ENCODE measurements at regions not wholly inside any gene's neighbourhood (a gene's known extent, or its start where the extent isn't known, plus 50 kb on each side); places are given as distances from the start of the nearest gene placed in this dataset.

- 91% methylated on average over 14 of the region's 14 CpGs for WGBS
- Histone ChIP-seq H3K4me3 (no peak overlapping the region), H3K27me3 (replicated peaks; ENCODE audit: insufficient read depth) (no peaks in the 10 kb centered on the region), H3K27ac (no peak overlapping the region), H3K9me3 (no peaks in the 10 kb centered on the region), H3K36me3 (no peaks in the 10 kb centered on the region), H3K4me1 (replicated peaks) (no peaks in the 10 kb centered on the region)
- no peak for DNase-seq (ENCODE audit: low spot score)
- TF ChIP-seq CTCF (IDR thresholded peaks at IDR 0.05): no peak
- TF ChIP-seq POLR2AphosphoS5 (IDR thresholded peaks at IDR 0.05): no peak
- TF ChIP-seq POLR2A (IDR thresholded peaks at IDR 0.05): no peak
- intact Hi-C loops (cut with DNase I): no loop called here
Measured at GRCh38 chr2:128689971-128690370, 371.3 kb upstream of the HS6ST1 start.

DNA sequence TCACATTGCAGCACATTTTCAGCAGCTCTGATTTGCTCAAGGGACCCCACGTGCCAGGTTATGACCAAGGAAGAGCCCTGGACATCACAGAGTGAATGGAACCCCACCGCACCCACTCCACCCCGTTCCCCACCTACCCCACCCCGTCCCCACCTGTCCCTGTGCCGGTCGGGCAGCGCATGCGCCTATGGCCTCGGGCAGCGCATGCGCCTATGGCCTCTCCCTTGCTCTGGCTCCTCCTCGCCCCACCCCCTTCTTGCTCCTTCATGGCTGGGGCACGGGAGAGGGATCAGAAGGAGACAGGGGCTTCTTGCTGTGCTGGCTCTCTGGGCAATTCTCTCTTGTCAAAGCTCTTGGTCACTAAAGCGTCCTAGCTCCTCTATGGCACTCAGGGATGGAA lies 371.8 kb upstream of the HS6ST1 start:
- no peaks in the 10 kb centered on the region for H3K4me1 ChIP-seq (replicated peaks)
- no peaks in the 10 kb centered on the region for H3K36me3 ChIP-seq
- H3K27me3 ChIP-seq (replicated peaks; ENCODE audit: insufficient read depth): no peaks in the 10 kb centered on the region
- TF ChIP-seq POLR2A (IDR thresholded peaks at IDR 0.05) (no peak), CTCF (IDR thresholded peaks at IDR 0.05) (no peak), POLR2AphosphoS5 (IDR thresholded peaks at IDR 0.05) (no peak)
- DNase-seq (ENCODE audit: low spot score): no peak
- intact Hi-C loops (cut with DNase I): no loop called here
- H3K4me3 ChIP-seq: no peak overlapping the region
- 89% methylated on average over 14 of the region's 14 CpGs for WGBS
- H3K27ac ChIP-seq: no peak overlapping the region
- H3K9me3 ChIP-seq: no peaks in the 10 kb centered on the region

- no peaks in the 10 kb centered on the region for H3K9me3 ChIP-seq
- 87% methylated on average over 9 of the region's 9 CpGs for WGBS
Measured at GRCh38 chr2:128690869-128691268, 372.2 kb upstream of the HS6ST1 start.

DNA sequence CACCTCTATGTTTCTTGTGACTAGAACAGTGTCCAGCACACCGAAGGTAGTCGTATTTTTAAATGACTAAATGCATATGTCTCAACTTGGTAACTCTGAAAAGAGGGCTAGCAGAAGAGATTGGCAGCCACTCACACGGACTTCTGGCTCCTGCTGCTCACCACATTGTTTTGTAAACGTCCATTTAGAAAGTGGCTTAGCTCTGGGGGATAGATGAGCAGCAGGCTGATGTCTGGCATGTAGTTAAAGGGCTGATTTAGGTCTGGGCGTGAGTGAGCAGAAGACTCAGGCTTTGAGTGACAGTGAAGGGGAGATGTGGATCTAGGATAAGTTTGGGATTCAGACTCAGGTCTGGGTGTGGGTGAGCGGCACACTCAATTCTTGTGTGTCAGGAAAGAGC lies 372.9 kb upstream of the HS6ST1 start:
- DNase-seq (ENCODE audit: low spot score): no peak
- Histone ChIP-seq H3K27me3 (replicated peaks; ENCODE audit: insufficient read depth) (no peaks in the 10 kb centered on the region), H3K4me1 (replicated peaks) (no peaks in the 10 kb centered on the region), H3K36me3 (no peaks in the 10 kb centered on the region), H3K4me3 (no peak overlapping the region), H3K9me3 (no peaks in the 10 kb centered on the region), H3K27ac (no peak overlapping the region)
- TF ChIP-seq POLR2AphosphoS5 (IDR thresholded peaks at IDR 0.05): no peak
- intact Hi-C loops (cut with DNase I): no loop called here
- WGBS: 65% methylated on average over 6 of the region's 6 CpGs

More at GRCh38 chr2:128690869-128691268, 372.2 kb upstream of the HS6ST1 start:
- DNase-seq (ENCODE audit: low spot score): no peak
- no peak overlapping the region for H3K27ac ChIP-seq
- H3K27me3 ChIP-seq (replicated peaks; ENCODE audit: insufficient read depth): no peaks in the 10 kb centered on the region
- intact Hi-C loops (cut with DNase I): no loop called here
- no peaks in the 10 kb centered on the region for H3K4me1 ChIP-seq (replicated peaks)
- no peak overlapping the region for H3K4me3 ChIP-seq
- no peaks in the 10 kb centered on the region for H3K36me3 ChIP-seq
- TF ChIP-seq POLR2A (IDR thresholded peaks at IDR 0.05): no peak
- TF ChIP-seq POLR2AphosphoS5 (IDR thresholded peaks at IDR 0.05): no peak
- TF ChIP-seq CTCF (IDR thresholded peaks at IDR 0.05): no peak

DNA sequence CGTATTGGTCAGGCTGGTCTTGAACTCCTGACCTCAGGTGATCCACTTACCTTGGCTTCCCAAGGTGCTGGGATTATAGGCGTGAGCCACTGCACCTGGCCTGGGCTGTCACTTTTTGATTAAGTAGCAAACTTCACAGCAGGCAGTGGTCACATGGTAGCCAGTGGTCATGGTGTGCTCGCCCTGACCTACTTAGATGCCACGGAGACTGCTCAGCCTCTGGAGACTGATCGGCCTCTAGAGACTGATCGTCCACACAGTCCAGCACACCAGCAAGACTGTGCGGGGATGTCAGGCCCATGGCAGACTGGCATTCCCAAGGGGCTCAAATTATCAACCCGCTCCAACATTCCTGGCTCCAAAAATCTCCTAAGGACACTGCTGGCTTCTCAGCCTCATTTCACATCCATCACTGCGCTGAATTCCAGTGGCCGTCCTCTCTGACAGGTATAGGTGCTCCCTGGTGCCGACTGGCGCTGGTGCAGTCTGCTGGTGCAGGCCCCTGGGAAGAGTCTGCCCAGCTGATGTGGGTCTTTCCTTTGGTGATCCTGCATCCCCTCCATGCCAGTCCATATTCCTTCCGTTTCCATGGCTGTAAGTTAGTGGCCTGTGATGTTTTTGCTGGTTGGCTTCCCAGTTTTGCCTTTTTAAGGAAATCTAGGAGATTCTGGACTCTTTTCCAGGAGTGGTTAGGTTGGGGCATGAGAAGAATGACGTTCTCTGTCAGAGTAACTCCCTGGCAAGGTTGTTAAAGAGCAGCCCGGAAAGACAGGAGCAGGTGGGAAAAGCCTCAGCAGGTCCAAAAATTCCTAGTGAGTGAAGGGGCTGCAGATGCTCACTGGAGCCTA lies 374.5 kb upstream of the HS6ST1 start:
- no peaks in the 10 kb centered on the region for H3K4me1 ChIP-seq (replicated peaks)
- no peak overlapping the region for H3K27ac ChIP-seq
- WGBS: 82% methylated on average over 15 of the region's 15 CpGs
- intact Hi-C loops (cut with DNase I): no loop called here
- H3K4me3 ChIP-seq: no peak overlapping the region
- H3K36me3 ChIP-seq: no peaks in the 10 kb centered on the region
- H3K27me3 ChIP-seq (replicated peaks; ENCODE audit: insufficient read depth): no peaks in the 10 kb centered on the region
- TF ChIP-seq POLR2AphosphoS5 (IDR thresholded peaks at IDR 0.05) (no peak), CTCF (IDR thresholded peaks at IDR 0.05) (no peak), POLR2A (IDR thresholded peaks at IDR 0.05) (no peak)
- no peak for DNase-seq (ENCODE audit: low spot score)
- no peaks in the 10 kb centered on the region for H3K9me3 ChIP-seq

Measured in prostate gland (tissue), 2 donors.